ENCODE measurements at regions not wholly inside any gene's neighbourhood (a gene's known extent, or its start where the extent isn't known, plus 50 kb on each side); places are given as distances from the start of the nearest gene placed in this dataset.

DNA sequence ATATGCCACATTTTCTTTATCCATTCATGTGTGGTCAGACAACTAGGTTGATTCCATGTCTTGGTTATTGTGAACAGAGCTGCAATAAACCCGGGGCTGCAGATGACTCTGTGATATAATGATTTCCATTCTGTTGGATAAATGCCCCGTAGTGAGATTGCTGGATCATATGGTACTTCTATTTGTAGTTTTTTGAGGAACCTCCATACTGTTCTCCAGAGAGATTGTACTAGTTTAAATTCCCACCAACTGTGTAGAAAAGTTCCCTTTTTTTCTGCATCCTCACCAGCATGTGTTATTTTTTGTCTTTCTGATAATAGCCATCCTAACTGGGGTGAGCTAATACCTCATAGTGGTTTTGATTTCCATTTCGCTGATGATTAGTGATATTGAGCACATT, 62.2 kb upstream of the MAP3K4 start:
- H3K4me1 ChIP-seq (ENCODE audit: control insufficient read depth, insufficient read depth, low read length): no peaks in the 10 kb centered on the region
- H4K20me1 ChIP-seq (ENCODE audit: control insufficient read depth, insufficient read depth): no peaks in the 10 kb centered on the region
- intact Hi-C loops (cut with micrococcal nuclease; ENCODE audit: unreplicated experiment) (loop anchor here (5.0 kb wide), 1 partner anchor 177 kb away; no protein-coding TSS in a partner anchor), in situ Hi-C loops (cut with MboI) (no loop called here)
- no peaks in the 10 kb centered on the region for H3K79me2 ChIP-seq (ENCODE audit: control insufficient read depth, insufficient read depth, low read length)
- FAIRE-seq: no peak
- ATAC-seq: no peak
- ChIA-PET RAD21 (ENCODE audit: unreplicated experiment) (interaction anchor here (9.3 kb wide), 1 partner anchor 442 kb away, joined by 162 read pairs; no protein-coding TSS in a partner anchor), SMC1A (ENCODE audit: uncharacterized antibody, unreplicated experiment) (interaction anchor here (1.0 to 11.9 kb wide), 7 partner anchors 11 to 448 kb away, joined by 3 to 209 read pairs (median 4); no protein-coding TSS in a partner anchor), POLR2A (interaction anchor here (0.6 kb wide), 1 partner anchor 441 kb away, joined by 3 read pairs; no protein-coding TSS in a partner anchor), CTCF (interaction anchor here (0.6 to 11.2 kb wide), 13 partner anchors 11 to 448 kb away, joined by 3 to 334 read pairs (median 3); no protein-coding TSS in a partner anchor)
- H3K9ac ChIP-seq (ENCODE audit: control insufficient read depth, insufficient read depth, low read length): no peak overlapping the region
- no peaks in the 10 kb centered on the region for H3K36me3 ChIP-seq (ENCODE audit: control insufficient read depth in 2 of 2, insufficient read depth in 2 of 2, low read length in 1 of 2)
- WGBS (ENCODE audit: insufficient coverage, insufficient replicate concordance, low lambda C conversion rate, missing lambda C conversion rate): 33% methylated on average over 3 of the region's 3 CpGs
- H3K27ac ChIP-seq (ENCODE audit: control insufficient read depth, insufficient read depth): no peak overlapping the region
- H3K4me3 ChIP-seq: no peak overlapping the region
- DNase-seq (ENCODE audit: low read depth, low spot score): no peak
- no peaks in the 10 kb centered on the region for H3K27me3 ChIP-seq (replicated peaks in 1 of 2; ENCODE audit: control insufficient read depth in 2 of 2, insufficient read depth in 2 of 2, low read length in 1 of 2)
- BruUV-seq (replicated peaks): no TSS peak
- H3K9me3 ChIP-seq (replicated peaks; ENCODE audit: control insufficient read depth, insufficient read depth, low read length): no peaks in the 10 kb centered on the region; the same call in 2 of the 3 replicates
- no peak overlapping the region for H2AFZ ChIP-seq (ENCODE audit: control insufficient read depth, low read depth, low read length)
- TF ChIP-seq JUND (IDR thresholded peaks at IDR 0.05; ENCODE audit: low read depth, low read length) (no peak), GABPA (IDR thresholded peaks at IDR 0.05; ENCODE audit: low read depth) (no peak), KAT2A (conservative IDR thresholded peaks at IDR 0.05; ENCODE audit: control insufficient read depth, low read depth, low read length) (no peak), FOXK2 (IDR thresholded peaks at IDR 0.05) (no peak), RCOR1 (conservative IDR thresholded peaks at IDR 0.05; ENCODE audit: low read depth, low read length) (no peak), JUNB (IDR thresholded peaks at IDR 0.05) (no peak), POLR2A (IDR thresholded peaks at IDR 0.05; ENCODE audit: low read depth, low read length) (no peak), ZNF207 (IDR thresholded peaks at IDR 0.05; ENCODE audit: borderline replicate concordance) (no peak), ZZZ3 (IDR thresholded peaks at IDR 0.05; ENCODE audit: control insufficient read depth, insufficient read length, low read depth) (no peak), MTA3 (IDR thresholded peaks at IDR 0.05; ENCODE audit: borderline replicate concordance, low read length) (no peak), NR2C1 (IDR thresholded peaks at IDR 0.05) (no peak)
- TF ChIP-seq, protein P1, sequence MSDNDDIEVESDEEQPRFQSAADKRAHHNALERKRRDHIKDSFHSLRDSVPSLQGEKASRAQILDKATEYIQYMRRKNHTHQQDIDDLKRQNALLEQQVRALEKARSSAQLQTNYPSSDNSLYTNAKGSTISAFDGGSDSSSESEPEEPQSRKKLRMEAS (IDR thresholded peaks at IDR 0.05; ENCODE audit: low read depth, low read length): no peak
- TF ChIP-seq, protein P2, sequence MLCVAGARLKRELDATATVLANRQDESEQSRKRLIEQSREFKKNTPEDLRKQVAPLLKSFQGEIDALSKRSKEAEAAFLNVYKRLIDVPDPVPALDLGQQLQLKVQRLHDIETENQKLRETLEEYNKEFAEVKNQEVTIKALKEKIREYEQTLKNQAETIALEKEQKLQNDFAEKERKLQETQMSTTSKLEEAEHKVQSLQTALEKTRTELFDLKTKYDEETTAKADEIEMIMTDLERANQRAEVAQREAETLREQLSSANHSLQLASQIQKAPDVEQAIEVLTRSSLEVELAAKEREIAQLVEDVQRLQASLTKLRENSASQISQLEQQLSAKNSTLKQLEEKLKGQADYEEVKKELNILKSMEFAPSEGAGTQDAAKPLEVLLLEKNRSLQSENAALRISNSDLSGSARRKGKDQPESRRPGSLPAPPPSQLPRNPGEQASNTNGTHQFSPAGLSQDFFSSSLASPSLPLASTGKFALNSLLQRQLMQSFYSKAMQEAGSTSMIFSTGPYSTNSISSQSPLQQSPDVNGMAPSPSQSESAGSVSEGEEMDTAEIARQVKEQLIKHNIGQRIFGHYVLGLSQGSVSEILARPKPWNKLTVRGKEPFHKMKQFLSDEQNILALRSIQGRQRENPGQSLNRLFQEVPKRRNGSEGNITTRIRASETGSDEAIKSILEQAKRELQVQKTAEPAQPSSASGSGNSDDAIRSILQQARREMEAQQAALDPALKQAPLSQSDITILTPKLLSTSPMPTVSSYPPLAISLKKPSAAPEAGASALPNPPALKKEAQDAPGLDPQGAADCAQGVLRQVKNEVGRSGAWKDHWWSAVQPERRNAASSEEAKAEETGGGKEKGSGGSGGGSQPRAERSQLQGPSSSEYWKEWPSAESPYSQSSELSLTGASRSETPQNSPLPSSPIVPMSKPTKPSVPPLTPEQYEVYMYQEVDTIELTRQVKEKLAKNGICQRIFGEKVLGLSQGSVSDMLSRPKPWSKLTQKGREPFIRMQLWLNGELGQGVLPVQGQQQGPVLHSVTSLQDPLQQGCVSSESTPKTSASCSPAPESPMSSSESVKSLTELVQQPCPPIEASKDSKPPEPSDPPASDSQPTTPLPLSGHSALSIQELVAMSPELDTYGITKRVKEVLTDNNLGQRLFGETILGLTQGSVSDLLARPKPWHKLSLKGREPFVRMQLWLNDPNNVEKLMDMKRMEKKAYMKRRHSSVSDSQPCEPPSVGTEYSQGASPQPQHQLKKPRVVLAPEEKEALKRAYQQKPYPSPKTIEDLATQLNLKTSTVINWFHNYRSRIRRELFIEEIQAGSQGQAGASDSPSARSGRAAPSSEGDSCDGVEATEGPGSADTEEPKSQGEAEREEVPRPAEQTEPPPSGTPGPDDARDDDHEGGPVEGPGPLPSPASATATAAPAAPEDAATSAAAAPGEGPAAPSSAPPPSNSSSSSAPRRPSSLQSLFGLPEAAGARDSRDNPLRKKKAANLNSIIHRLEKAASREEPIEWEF (IDR thresholded peaks at IDR 0.05; ENCODE audit: insufficient replicate concordance, low read depth, low read length): no peak
- TF ChIP-seq, protein P3, sequence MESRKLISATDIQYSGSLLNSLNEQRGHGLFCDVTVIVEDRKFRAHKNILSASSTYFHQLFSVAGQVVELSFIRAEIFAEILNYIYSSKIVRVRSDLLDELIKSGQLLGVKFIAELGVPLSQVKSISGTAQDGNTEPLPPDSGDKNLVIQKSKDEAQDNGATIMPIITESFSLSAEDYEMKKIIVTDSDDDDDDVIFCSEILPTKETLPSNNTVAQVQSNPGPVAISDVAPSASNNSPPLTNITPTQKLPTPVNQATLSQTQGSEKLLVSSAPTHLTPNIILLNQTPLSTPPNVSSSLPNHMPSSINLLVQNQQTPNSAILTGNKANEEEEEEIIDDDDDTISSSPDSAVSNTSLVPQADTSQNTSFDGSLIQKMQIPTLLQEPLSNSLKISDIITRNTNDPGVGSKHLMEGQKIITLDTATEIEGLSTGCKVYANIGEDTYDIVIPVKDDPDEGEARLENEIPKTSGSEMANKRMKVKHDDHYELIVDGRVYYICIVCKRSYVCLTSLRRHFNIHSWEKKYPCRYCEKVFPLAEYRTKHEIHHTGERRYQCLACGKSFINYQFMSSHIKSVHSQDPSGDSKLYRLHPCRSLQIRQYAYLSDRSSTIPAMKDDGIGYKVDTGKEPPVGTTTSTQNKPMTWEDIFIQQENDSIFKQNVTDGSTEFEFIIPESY (IDR thresholded peaks at IDR 0.05): no peak
- TF ChIP-seq, protein P4, sequence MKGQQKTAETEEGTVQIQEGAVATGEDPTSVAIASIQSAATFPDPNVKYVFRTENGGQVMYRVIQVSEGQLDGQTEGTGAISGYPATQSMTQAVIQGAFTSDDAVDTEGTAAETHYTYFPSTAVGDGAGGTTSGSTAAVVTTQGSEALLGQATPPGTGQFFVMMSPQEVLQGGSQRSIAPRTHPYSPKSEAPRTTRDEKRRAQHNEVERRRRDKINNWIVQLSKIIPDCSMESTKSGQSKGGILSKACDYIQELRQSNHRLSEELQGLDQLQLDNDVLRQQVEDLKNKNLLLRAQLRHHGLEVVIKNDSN (IDR thresholded peaks at IDR 0.05; ENCODE audit: borderline replicate concordance, extremely low read length, insufficient read depth, low read depth, low read length): no peak
- H3K4me2 ChIP-seq (ENCODE audit: control insufficient read depth, insufficient read depth): no peak overlapping the region

Data from GM12878 (cell line).